SK-N-SH treated with all-trans-retinoic acid at 6 μM for 48 hours (cell line): ENCODE measurements at regions not wholly inside any gene's neighbourhood (a gene's known extent, or its start where the extent isn't known, plus 50 kb on each side); places are given as distances from the start of the nearest gene placed in this dataset.

Source experiments
- ZFP3 ChIP-seq: fragments of 250-450 bp; sonication (Bioruptor Pico); IDR thresholded peaks from 2 replicates; pipeline ENCODE4 v1.5.0; 2020; ENCODE audit warnings: mild to moderate bottlenecking, moderate library complexity
- TF ChIP-seq, protein P1 (sequence below): fragments of 250-450 bp; sonication (Bioruptor Pico); IDR thresholded peaks from 2 replicates; pipeline ENCODE4 v1.8.0; 2020; ENCODE audit warnings: mild to moderate bottlenecking, moderate library complexity, borderline replicate concordance

- no peak for TF ChIP-seq ZFP3
- TF ChIP-seq, protein P1, sequence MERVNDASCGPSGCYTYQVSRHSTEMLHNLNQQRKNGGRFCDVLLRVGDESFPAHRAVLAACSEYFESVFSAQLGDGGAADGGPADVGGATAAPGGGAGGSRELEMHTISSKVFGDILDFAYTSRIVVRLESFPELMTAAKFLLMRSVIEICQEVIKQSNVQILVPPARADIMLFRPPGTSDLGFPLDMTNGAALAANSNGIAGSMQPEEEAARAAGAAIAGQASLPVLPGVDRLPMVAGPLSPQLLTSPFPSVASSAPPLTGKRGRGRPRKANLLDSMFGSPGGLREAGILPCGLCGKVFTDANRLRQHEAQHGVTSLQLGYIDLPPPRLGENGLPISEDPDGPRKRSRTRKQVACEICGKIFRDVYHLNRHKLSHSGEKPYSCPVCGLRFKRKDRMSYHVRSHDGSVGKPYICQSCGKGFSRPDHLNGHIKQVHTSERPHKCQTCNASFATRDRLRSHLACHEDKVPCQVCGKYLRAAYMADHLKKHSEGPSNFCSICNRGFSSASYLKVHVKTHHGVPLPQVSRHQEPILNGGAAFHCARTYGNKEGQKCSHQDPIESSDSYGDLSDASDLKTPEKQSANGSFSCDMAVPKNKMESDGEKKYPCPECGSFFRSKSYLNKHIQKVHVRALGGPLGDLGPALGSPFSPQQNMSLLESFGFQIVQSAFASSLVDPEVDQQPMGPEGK (CRISPR knock-in tag) = no peak
Measured at GRCh38 chr13:40194224-40194806, 472.1 kb downstream of the FOXO1 start.
